HepG2 (cell line): ENCODE measurements at regions not wholly inside any gene's neighbourhood (a gene's known extent, or its start where the extent isn't known, plus 50 kb on each side); places are given as distances from the start of the nearest gene placed in this dataset.

Experiments used
- AKNA ChIP-seq: sonication (generic); formaldehyde crosslinking; IDR thresholded peaks from 2 replicates; pipeline ENCODE4 v1.4.0; 2020; ENCODE audit warnings: missing genetic modification reagents, borderline replicate concordance
- HNRNPK ChIP-seq: fragments of 200-400 bp; formaldehyde crosslinking; IDR thresholded peaks from 2 replicates; pipeline ENCODE4 v1.6.1; 2018; ENCODE audit warnings: low read length, low read depth, moderate library complexity, mild to moderate bottlenecking; ENCODE audit not compliant: poor library complexity, severe bottlenecking
- RBFOX2 ChIP-seq: fragments of 200-400 bp; formaldehyde crosslinking; IDR thresholded peaks from 2 replicates; pipeline ENCODE4 v1.6.1; 2017; ENCODE audit warnings: low read depth, mild to moderate bottlenecking, low read length
- SALL1 ChIP-seq: sonication (generic); formaldehyde crosslinking; IDR thresholded peaks from 2 replicates; pipeline ENCODE4 v1.8.0; 2022; ENCODE audit warnings: mild to moderate bottlenecking, missing genetic modification reagents
- SNAI1 ChIP-seq: sonication (generic); formaldehyde crosslinking; IDR thresholded peaks from 2 replicates; pipeline ENCODE4 v1.5.0; 2020; ENCODE audit warnings: mild to moderate bottlenecking, missing genetic modification reagents, borderline replicate concordance
- SNAPC5 ChIP-seq: sonication (generic); formaldehyde crosslinking; IDR thresholded peaks from 2 replicates; pipeline ENCODE4 v1.8.1; 2023; ENCODE audit warnings: mild to moderate bottlenecking, missing genetic modification reagents, borderline replicate concordance
- ZFY ChIP-seq: sonication (generic); formaldehyde crosslinking; IDR thresholded peaks from 2 replicates; pipeline ENCODE4 v1.4.0; 2020; ENCODE audit warnings: missing genetic modification reagents
- ZHX2 ChIP-seq, 2 experiments: sonication (generic) in 1 of 2; formaldehyde crosslinking in 1 of 2; IDR thresholded peaks; 2 replicates each; pipeline versions ENCODE4 v1.6.1 to v1.9.0; 2014 to 2022; ENCODE audit warnings: antibody characterized with exemption in 1 of 2, borderline replicate concordance in 1 of 2, inconsistent platforms in 1 of 2, low read depth in 1 of 2, missing genetic modification reagents in 1 of 2
- ZNF761 ChIP-seq: sonication (generic); formaldehyde crosslinking; conservative IDR thresholded peaks from 2 replicates; pipeline ENCODE4 v1.4.0; 2020; ENCODE audit warnings: mild to moderate bottlenecking, missing genetic modification reagents

- TF ChIP-seq AKNA (no peak), ZHX2 (IDR thresholded peaks at IDR 0.05; ENCODE audit: low read depth) (no peak), ZHX2 (CRISPR knock-in tag; IDR thresholded peaks at IDR 0.05; ENCODE audit: borderline replicate concordance) (no peak), SNAI1 (CRISPR knock-in tag) (no peak), RBFOX2 (no peak), ZFY (CRISPR knock-in tag) (peak; percentile 56; the same call in 1 of the 2 replicates), HNRNPK (no peak), ZNF761 (CRISPR knock-in tag) (0 out of 2 replicates have a peak, but pooled peaks have one; percentile 33), SNAPC5 (no peak), SALL1 (CRISPR knock-in tag) (peak; percentile 87)
Measured at GRCh38 chr2:20135631-20136050, 84.2 kb upstream of the LAPTM4A start (continued).
